ENCODE measurements at regions not wholly inside any gene's neighbourhood (a gene's known extent, or its start where the extent isn't known, plus 50 kb on each side); places are given as distances from the start of the nearest gene placed in this dataset.
"Not testable (repeated sequence)": the region's sequence is repeated elsewhere in the genome, so short reads cannot be mapped to it uniquely, and the experiment has no call there.

- DNase-seq: no peak
These were observed 187.6 kb upstream of the ALG10 start for GRCh38 chr12:33834672-33835071.

- no peak for DNase-seq
These were observed 145.7 kb upstream of the ALG10 start for GRCh38 chr12:33876618-33877017.

GRCh38 chr12:33892425-33892824 is 129.9 kb upstream of the ALG10 start:
- DNase-seq: no peak

- not testable (repeated sequence) for DNase-seq
These were observed 101.8 kb upstream of the ALG10 start for GRCh38 chr12:33920460-33920859.

GRCh38 chr12:33926095-33926494 is 96.2 kb upstream of the ALG10 start:
- DNase-seq: no peak

- DNase-seq: not testable (repeated sequence)
These were observed 84.6 kb upstream of the ALG10 start for GRCh38 chr12:33937669-33938068.

GRCh38 chr12:33942172-33942571 is 80.1 kb upstream of the ALG10 start:
- DNase-seq: no peak

GRCh38 chr12:33944703-33945437 is 77.4 kb upstream of the ALG10 start:
- DNase-seq: no peak

- DNase-seq: no peak
These were observed 76.9 kb upstream of the ALG10 start for GRCh38 chr12:33945438-33945784.

- not testable (repeated sequence) for DNase-seq
These were observed 56.1 kb upstream of the ALG10 start for GRCh38 chr12:33966219-33966618.

GRCh38 chr12:33967760-33968159 is 54.5 kb upstream of the ALG10 start:
- DNase-seq: no peak
